NCI-H1092 (cell line): ENCODE measurements at regions not wholly inside any gene's neighbourhood (a gene's known extent, or its start where the extent isn't known, plus 50 kb on each side); places are given as distances from the start of the nearest gene placed in this dataset.

Experiments
- DNase-seq: peaks from one replicate; lab custom pipeline; 2025; lab: John Stamatoyannopoulos, UW

DNA sequence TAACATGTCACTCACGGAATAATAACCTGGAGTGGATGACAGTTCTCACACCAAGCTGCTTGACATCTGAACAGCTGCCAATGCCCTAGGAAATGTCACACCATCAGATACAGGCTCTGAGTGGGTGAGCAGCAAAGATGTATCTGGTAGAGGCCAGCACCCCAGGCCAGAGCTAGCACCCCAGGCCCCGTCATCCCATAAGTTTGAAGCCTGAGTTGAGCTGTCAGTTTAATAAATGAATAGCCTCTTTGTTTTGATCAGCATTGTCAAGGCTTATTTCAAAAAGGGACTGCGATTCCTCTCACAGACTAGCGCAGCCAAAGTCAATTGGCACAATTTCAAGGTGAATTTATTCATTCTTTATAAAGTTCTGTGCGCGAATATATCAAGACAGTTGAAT lies 1327.1 kb downstream of the MAT2B start:
- no peak for DNase-seq

GRCh38 chr5:164844348-164844747 lies 1338.9 kb downstream of the MAT2B start:
- DNase-seq: no peak

DNA sequence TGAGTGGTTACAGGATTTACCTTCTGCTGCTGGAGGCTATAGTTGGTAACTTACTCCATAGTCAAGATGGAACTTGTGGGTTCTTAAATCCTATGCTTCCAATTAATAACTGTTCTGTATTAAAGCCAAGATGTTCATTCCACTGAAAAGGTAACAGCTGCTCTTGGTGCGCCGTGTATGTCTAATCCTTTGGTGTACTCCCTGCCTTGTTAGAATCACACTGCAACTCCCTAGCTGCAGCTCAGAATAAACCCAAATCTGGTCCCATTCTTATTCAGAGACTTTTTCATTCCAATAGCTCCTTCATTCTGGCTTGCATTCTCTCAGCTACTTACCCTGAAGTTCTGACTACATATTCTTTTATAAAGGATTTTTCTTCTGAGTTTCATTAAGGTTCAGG lies 1355.5 kb downstream of the MAT2B start:
- DNase-seq: no peak

GRCh38 chr5:164861610-164862009 lies 1356.2 kb downstream of the MAT2B start:
- DNase-seq: no peak

GRCh38 chr5:164868761-164869160 lies 1363.3 kb downstream of the MAT2B start:
- DNase-seq: no peak

DNA sequence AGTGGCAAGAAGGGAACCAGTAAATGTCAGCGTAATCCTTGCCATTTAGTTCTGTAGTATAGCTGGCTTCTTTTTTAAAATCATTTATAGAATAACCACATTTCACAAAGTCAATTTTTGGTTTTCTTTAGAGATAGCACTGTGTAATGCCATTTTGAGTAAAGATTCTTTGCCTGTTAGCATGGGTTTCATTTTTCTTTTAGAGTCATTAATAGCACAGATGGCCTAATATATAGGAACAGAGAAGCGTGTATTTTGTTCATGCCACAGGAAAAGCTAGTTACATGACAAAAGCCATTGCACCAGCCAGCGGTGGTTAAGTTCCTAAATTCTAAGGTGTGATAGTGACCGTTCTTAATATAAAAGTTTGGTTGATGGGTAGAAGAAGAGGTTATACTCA lies 1363.9 kb downstream of the MAT2B start:
- DNase-seq: no peak

DNA sequence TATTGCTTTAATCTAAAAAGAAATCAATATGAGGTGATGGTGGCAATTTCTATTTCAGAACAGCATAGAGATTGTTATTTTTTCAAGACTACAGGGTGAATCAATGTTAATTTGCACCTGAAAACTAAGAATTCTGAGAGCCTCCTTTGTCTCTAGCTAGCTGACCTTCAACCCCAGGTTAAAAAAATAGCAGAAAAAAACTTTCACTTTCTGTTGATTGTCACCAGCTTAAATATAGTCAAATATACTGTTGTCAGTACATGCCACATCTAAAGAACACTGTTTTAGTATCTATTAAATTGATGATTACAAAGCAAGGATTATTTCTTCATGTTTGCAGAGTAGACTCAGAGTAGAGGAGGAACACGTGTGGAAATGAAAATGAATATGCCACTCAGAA lies 1371.4 kb downstream of the MAT2B start:
- DNase-seq: no peak

DNA sequence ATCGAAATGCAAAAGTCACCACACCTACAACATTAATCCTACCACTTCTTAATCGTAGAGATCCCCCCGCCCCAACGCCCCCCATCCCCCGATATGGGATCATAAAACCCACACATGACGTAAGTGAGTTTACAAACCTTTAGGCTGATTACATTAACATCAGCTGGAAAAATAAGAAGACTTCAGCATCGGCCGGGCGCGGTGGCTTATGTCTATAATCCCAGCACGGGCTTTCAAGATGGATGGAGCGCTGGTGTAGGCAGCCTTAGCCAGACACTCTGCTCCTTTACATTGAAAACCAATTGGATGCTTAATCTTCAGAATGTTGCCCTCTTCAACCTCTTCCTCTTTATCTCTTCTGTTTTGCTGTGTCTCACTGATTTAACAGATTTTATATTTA lies 1376.0 kb downstream of the MAT2B start:
- no peak for DNase-seq

DNA sequence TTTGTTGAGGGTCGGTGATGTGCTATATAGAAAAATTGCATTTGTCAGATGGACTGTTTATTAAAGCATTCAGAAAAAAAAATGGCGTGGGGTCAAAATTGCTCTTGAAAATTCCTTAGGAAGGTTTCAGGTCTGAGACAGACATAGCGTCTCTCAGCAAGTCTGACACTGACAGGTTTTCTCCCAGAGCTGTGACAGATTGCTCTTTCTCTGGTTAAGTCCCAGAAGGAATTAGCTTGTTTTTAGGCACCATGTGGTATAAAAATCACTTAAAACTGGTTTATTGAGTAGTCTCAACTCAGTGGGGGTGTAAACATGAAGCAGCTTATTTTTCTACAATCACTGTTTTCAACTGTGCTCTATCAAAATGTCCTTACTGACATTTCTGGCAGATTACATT lies 1379.8 kb downstream of the MAT2B start:
- no peak for DNase-seq

DNA sequence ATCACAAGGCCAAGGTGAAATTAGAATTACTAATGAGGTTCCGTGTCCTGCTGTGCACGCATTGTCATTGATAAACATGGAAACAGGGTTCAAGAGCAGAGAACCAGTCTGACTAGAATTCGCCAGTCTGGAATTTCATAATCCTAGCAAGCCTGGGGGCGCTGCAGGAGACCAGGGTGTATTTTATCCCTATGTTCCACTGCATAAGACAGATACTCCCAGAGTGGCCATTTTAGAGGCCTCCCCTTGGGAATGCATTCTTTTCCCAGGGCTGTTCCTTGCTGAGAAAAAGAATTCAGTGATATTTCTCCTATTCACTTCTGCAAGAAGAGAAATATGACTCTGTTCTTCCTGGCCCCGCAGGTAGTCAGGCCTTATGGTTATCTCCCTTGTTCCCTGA lies 1387.7 kb downstream of the MAT2B start:
- no peak for DNase-seq

DNA sequence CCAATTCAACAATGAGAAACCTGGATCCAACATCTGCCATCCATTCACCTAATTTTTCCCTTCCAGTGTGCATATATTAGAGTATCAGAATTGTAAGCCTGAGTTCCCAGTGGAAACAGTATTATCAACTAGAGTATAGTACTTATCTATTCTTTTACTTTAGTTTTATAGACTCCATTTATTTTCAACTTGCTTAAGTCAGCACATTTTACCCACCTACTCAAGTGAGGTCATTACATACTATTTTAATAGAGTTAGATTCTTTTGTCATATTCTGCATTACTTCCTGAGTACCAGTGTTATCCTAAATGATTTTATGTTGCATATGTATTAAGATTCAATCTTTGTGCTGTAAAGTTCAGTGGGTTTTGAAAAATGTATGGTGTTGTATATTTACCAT lies 1393.3 kb downstream of the MAT2B start:
- no peak for DNase-seq

DNA sequence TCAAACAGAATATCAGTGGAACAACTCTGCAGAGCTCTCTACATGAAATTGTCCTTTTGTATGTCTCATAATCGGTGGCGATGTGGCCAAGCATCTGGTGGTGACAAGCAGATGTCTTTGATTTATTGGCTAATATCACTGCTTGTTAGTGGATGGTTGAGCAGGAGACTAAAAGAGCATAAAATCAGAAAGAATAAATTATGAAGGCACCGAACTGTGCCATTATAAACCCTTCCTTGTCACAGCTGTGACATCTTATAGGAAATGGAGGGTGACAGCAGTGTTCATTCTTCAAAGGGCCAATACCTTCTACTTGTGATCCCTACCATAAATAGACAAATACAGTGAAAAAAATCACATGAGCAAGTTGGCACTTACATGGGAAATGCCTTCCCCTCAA lies 1404.3 kb downstream of the MAT2B start:
- DNase-seq: no peak

- no peak for DNase-seq
These were observed 1416.3 kb downstream of the MAT2B start for GRCh38 chr5:164921722-164922121.

- DNase-seq: no peak
These were observed 1428.6 kb downstream of the MAT2B start for GRCh38 chr5:164934039-164934438.

DNA sequence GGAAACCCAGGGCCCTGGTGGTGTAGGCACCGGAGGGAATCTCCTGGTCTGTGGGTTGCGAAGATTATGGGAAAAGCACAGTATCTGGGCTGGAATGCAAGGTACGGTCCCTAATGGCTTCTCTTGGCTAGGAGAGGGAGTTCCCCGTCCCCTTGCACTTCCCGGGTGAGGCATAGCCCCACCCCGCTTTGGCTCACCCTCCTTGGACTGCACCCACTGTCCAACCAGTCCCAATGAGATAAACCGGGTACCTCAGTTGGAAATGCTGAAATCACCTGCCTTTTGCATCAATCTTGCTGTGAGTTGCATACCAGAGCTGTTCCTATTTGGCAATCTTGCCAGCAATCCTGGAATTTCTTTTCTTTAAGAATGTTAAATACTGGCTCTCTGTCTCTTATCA lies 1429.1 kb downstream of the MAT2B start:
- no peak for DNase-seq

GRCh38 chr5:164941132-164941531 lies 1435.7 kb downstream of the MAT2B start:
- no peak for DNase-seq

DNA sequence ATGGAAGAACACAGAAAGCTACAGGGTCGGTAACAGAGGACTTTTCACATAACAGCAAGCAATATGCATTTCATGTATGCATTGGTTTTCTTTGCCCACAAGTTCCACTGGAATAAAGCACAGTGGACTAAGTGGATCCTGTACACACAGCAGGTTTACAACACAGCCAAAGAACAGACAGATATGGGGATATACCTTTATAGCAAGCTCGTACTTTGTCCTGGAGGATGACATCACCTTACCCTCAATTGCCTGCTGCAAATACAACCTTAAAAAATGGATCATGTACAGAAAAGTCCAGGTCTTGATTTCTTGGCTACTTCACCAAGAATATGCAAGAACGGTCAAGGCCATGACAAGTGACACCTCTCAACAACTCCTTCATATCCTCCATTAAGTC lies 1445.5 kb downstream of the MAT2B start:
- no peak for DNase-seq

- no peak for DNase-seq
These were observed 1446.2 kb downstream of the MAT2B start for GRCh38 chr5:164951570-164951969.

GRCh38 chr5:164958688-164959087 lies 1453.3 kb downstream of the MAT2B start:
- DNase-seq: no peak

DNA sequence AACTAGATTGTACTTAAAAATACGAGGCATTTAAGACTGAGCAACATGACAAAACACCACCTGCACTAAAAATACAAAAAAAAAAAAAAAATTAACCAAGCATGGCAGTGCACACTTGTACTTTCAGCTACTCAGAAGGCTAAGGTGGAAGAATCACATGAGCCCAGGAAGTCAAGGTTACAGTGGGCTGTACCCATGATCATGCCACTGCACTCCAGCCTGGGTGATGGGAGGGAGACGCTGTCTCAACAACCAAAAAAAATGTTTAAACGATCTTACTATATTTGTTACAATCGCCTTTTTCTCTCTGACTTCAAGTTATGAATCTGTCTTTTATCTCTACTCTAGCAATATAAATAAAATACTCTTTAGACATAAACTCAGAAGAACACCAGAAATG lies 1454.3 kb downstream of the MAT2B start:
- no peak for DNase-seq

- DNase-seq: no peak
These were observed 1457.0 kb downstream of the MAT2B start for GRCh38 chr5:164962329-164962961.

- no peak for DNase-seq
These were observed 1461.2 kb downstream of the MAT2B start for GRCh38 chr5:164966611-164967010.

DNA sequence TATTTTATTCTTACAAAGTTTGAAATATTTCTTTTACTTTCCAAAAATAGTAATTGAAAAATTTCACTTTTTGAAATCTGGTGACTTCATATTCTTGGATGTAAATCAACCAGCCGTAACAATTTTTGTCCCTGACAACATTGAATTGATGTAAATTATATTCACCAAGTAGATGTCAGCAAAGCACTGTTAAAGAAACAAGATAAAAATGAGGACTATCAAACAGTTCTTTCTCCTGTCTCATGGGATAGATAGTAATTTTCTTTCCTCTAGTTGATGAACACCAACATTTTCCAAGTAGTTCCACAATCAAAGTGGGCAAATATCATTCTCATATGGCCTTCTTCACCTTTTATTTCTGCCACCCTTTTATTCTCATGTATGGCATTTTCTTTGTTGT lies 1461.9 kb downstream of the MAT2B start:
- no peak for DNase-seq

DNA sequence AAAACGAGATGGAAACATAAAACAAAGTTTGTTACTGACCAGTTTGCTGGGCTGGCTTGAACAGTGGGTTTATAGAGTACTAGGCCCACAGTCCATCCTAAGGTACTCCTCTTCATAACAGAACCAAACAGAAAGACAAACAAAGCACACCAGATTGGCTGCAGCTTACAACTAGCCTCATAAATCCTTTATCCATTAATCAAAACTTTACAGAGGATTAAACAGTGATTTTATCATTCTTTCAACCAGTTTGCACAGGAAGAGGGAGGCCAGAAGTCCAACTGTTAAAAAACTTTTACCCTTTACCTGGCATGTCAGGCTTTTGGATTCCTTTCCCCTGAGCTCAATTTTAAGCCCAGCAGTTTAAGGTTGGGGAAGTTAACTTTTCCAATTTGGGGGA lies 1467.6 kb downstream of the MAT2B start:
- no peak for DNase-seq

DNA sequence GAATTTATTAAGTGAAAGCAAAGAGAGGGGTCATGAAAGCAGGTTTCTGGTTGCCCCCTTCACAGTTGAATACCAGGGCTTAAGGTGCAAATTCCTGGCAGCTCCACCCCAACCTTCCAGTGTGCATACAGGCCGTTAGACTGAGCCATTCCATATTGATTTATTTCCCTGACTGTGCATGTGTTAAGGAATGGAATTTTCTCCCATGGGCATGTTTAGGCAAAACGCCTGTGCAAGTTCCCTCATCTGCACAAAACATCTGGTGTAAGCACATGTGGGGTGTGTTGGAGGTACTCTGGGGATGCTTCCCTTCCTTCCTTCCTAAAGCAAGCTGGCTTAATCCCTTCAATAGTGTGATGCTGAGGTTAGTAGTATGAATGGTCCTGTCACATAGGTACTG lies 1470.6 kb downstream of the MAT2B start:
- no peak for DNase-seq
